ENCODE measurements at regions not wholly inside any gene's neighbourhood (a gene's known extent, or its start where the extent isn't known, plus 50 kb on each side); places are given as distances from the start of the nearest gene placed in this dataset.

DNA sequence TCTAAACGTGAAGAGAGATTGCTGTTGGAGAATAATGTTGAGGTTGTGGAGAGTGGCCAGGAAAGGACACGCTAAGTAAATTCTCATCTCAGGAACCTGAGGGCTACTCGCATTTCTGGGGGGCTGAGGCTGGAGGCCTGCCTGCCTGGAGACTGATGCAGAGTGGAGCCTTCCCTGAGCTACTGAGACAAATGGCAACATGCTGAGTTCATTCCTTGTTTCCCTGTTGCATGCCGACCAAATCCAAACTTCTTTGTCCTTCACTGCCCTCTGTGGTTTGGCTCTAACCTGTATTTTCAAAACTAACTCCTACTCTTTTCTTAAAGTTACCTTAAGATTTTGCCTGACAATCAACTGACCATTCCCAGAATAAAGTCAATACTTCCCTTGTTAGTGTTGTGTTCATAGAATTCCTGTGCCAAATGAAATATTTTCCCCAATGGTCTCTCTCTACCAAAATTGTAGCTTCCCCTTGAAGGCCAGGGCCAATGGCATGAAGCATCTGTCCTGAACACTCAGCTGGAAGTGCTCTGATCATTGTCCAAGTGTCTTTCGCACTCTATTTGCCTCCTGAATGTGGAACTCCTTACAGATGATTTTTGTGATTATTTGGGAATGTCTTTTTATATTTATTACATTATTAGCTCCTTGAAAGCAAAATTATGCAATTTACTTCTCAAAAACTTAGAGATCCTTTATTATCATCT lies 1085.6 kb downstream of the SOCS6 start:
- TF ChIP-seq, protein P1, sequence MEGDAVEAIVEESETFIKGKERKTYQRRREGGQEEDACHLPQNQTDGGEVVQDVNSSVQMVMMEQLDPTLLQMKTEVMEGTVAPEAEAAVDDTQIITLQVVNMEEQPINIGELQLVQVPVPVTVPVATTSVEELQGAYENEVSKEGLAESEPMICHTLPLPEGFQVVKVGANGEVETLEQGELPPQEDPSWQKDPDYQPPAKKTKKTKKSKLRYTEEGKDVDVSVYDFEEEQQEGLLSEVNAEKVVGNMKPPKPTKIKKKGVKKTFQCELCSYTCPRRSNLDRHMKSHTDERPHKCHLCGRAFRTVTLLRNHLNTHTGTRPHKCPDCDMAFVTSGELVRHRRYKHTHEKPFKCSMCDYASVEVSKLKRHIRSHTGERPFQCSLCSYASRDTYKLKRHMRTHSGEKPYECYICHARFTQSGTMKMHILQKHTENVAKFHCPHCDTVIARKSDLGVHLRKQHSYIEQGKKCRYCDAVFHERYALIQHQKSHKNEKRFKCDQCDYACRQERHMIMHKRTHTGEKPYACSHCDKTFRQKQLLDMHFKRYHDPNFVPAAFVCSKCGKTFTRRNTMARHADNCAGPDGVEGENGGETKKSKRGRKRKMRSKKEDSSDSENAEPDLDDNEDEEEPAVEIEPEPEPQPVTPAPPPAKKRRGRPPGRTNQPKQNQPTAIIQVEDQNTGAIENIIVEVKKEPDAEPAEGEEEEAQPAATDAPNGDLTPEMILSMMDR (IDR thresholded peaks at IDR 0.05): no peak
- TF ChIP-seq EZH2 (IDR thresholded peaks at IDR 0.05): no peak
- no peak for TF ChIP-seq EZH2phosphoT487 (IDR thresholded peaks at IDR 0.05)
